ENCODE measurements at regions not wholly inside any gene's neighbourhood (a gene's known extent, or its start where the extent isn't known, plus 50 kb on each side); places are given as distances from the start of the nearest gene placed in this dataset.

- TF ChIP-seq CTCF (IDR thresholded peaks at IDR 0.05) (no peak), POLR2A (IDR thresholded peaks at IDR 0.05) (no peak)
Measured at GRCh38 chr10:94199565-94199964, 163.2 kb downstream of the NOC3L start.

Data from body of pancreas (tissue), 4 donors.